ENCODE measurements at regions not wholly inside any gene's neighbourhood (a gene's known extent, or its start where the extent isn't known, plus 50 kb on each side); places are given as distances from the start of the nearest gene placed in this dataset.

- TF ChIP-seq POLR2A (IDR thresholded peaks at IDR 0.05; ENCODE audit: low read depth, low read length) (no peak), POLR2AphosphoS5 (IDR thresholded peaks at IDR 0.05; ENCODE audit: low read depth, low read length) (no peak)
Observed at GRCh38 chr11:133681901-133682300, 149.6 kb upstream of the OPCML start.
